Activated CD4-positive, alpha-beta T cell treated with anti-CD3 and anti-CD28 coated beads for 4 hours (primary cell): ENCODE measurements at regions not wholly inside any gene's neighbourhood (a gene's known extent, or its start where the extent isn't known, plus 50 kb on each side); places are given as distances from the start of the nearest gene placed in this dataset.
"Not testable (repeated sequence)": the region's sequence is repeated elsewhere in the genome, so short reads cannot be mapped to it uniquely, and the experiment has no call there.

Experiments
- DNase-seq, 2 donors: peaks; one replicate each; pipeline ENCODE4 v3.0.0-alpha.2; 2020

DNA sequence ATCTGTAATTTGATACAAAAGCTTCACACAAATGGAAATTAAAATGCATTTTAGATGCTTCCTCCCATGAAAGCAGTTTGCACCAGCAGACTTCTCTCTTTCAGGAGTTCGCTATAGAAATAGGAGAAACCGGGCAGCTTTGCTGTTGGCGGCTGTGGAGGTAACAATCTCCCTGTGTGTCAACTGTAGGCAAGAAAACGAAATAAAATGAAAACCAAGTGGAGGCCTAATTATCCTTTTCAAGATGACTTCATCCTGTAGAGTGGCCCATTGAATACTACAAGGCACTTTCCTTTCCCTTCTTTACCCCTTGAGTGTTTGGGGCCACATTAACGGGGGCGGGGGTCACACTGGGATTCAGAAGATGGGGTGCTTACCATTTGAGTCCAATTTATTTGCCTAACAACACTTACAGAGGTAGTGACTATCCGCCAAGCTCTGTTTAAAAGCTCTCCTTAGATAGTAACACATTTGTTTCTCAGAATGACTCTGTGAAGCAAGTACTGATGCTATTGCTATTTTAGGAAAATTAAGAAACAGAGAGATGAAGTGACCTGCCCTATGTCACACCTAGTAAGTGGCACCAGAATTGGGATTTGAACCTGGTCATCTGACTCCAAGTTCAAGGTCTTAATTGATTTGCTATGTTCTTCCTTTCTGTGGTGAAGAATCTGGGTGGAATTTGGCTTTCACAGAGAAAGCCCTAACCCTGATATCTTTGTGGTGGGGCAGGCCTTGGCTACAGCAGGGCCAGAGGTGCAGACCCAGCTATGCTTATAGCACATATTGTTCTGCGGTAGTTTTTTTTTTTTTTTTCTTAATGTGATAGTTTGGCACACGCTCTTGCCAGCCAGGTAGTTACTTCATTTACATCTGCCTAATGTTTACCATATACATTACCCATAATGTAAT lies 125.5 kb upstream of the MPHOSPH6 start:
- DNase-seq = no peak

DNA sequence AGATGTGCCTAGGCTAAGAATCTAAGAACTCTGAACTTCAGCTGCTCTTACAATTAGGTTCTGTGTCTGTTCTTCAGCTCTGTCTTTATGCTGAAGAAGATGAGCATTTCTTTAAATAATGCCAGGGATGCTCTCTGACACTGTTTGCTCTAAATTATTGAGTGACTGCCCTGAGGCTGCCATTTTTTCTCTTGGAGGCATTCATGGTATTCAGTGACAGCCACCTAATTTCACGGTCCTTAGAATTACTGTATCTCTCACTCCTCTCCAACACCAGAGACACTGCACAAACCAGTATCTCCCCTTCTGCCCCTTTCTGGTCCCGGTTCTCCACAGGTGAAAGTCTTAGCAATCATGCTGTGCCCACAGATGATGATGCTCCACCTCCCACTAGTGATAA lies 123.6 kb upstream of the MPHOSPH6 start:
- DNase-seq = no peak

DNA sequence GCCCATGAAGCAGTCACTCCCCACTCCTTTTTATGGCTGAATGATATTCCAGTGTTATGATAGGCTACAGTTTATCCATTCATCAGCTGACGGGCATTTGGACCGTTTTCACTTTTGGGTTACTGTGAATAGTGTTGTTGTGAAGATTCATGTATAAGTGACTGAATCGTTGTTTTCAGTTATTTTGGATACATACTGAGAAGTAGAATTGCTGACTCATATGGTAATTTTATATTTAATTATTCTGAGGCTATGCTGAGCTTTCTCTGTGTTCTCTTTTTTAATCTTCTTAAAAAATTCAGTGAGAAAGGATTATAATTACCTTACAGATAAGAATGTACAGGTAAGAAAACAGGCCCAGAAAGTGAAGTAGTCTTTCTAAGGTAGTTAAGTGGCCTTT lies 117.9 kb upstream of the MPHOSPH6 start:
- no peak for DNase-seq

DNA sequence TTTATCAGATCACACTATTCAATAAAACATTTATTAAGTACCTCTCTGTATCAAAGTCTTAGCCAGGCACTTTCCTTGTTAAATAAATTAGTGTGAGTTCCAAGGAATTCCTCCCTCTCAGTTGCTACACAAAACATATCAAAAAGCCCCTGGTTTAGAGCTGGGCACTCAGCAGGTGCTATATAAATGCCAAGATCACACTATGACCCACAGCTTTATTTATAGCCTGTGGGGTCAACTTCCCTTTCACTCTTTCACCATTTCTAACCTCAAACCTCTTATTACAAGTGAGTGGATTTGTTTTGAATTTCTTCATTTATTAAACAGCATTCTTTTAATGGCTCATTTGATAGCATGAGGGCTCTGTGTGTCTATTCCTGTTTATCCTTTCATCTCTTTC lies 112.6 kb upstream of the MPHOSPH6 start:
- no peak for DNase-seq

DNA sequence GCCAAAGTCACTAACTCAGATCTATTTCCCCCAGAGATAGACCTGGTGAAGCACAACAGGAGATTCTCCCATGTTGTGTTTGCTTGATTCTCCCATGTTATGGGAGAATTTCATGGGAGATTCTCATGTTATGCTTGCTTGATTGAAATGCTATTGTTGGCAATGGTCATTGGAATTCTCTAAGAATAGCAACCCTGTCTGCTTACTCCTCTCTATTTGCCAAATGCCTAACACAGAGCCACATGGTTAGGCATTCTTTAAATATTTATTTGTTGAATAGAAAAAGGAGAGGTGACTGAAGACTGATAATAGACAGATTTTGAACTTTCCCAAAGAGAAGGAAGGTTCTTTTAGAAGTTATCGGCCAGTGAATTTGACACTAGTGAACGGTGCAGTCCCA lies 111.5 kb upstream of the MPHOSPH6 start:
- DNase-seq = no peak

DNA sequence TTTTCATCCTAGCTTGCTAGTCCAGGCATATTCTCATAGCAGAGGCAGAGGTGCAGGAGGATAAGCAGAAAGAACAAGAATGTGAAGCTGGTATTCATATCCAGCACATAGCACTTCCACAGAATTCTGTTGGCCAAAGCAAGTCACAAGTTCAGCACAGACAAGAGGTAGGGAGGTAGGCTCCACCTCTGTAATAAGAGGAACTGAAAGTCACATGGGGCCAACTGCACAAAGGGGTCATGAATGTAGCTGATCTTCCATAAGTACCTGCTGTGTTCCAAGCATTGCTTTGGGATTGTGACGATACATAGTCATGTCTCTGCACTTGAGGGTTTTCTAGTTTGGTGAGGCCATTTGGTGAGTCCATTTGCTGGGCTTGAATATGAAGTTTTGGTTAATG lies 110.8 kb upstream of the MPHOSPH6 start:
- no peak for DNase-seq

DNA sequence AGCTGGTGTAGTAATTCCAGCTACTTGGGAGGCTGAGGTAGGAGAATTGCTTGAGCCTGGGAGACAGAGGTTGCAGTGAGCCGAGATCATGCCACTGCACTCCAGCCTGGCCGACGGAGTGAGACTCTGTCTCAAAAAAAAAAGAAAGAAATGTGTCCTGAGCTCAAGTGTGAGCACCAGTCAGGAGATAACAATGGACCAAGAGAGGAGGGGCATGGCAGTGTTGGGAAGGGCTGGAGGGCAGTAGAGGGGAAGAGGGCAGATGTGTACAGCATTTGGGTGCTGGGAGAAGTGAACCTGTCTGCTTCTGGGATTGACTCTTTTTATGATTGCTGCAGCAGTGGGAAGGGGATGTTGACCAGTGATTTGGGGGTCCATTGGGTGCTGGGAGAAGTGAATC lies 105.3 kb upstream of the MPHOSPH6 start:
- DNase-seq = not testable (repeated sequence)

DNA sequence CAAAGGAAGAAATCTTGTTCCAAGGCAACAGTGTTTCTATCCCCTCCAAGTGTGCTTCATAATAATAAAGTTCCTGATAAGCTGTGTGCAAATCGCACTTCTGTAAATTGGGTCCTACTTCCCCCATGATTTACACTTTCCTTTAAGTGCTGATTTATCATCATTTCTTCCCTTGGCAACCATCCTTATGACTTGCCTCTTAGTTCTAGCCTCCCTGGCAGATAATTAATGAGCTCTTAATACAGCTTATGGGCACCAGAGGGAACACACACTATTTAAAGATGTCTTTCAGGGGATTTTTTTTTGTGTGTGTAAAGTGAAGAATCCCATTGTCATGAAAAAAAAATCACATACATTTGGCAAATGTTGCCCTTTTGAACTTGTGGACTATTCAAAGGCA lies 101.6 kb upstream of the MPHOSPH6 start:
- DNase-seq = no peak

DNA sequence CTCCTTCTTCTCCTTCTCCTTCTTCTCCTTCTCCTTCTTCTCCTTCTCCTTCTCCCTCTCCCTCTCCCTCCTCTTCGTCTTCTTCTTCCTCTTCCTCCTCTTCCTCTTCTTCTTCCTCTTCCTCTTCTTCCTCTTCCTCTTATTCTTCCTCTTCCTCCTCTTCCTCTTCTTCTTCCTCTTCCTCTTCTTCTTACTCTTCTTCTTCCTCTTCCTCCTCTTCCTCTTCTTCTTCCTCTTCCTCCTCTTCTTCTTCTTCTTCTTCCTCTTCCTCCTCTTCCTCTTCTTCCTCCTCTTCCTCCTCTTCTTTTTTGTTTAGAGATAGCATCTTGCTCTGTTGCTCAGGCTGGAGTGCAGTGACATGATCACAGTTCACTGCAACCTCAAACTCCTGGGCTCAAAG lies 97.7 kb upstream of the MPHOSPH6 start:
- DNase-seq = not testable (repeated sequence)

DNA sequence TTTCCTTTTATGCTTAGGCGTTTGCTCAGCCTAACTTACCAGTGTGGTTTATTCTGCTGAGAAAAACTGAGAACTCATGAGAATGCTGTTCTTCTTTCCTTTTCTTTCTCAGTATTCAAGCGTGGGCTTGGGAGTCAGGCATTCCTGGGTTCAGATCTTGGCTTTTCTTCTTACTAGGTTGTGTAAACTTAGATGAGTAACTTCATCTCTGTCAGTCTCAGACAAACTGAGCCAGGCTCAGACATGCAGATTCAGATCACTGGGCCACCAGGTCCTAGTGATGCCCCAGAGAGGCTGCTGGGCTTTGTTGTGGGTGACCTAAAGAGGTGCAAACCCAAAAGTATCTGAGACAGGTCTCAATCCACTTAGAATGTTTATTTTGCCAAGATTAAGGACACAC lies 95.8 kb upstream of the MPHOSPH6 start:
- no peak for DNase-seq

DNA sequence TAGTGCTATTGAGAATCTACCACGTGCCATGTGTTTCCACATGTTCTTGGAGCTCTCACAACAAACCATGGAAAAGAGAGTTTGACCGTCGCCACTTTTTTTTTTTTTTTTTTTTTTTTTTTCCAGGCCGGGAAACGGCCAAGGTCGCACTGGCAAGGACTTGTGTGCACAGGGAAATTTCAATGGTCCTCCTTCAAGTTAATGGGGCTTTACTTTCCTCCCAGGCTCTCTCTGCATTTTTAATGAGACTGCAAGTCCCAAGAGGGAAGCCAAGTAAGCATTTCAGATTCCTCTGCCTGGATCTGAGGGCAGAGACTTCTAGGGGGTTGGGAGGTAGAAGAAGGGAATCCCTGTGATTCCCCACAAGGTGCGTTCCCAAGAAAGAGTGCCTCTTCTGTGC lies 94.7 kb upstream of the MPHOSPH6 start:
- no peak for DNase-seq

DNA sequence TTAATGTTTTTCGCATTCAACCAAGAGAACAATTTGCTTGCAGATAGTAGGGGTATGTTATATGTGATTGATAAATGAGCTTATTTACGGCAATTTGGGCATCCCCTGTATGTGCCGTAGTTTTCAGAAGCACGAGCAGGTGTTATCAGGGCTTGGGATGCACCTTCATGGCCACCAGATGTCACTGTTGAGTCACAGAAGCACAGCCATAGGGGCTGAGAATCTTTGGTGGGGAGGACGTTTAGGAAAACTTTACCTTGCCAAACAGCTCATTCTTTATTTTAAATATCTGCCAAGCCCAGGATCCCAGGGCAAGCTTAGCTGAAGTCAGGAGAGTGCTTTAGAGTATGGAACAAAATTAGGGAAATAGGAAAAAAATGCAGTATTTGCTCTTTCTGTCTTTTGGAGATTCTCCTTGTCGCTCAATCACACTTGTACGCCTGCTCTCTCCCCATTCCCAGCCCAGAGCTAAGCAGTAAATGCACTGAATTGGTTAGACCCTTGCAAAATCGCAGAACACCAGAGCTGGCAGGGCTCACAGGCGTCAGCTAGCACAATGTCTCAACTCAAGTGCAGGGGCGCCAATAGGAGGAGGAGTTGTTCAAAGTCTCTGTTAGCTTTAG lies 93.6 kb upstream of the MPHOSPH6 start:
- DNase-seq = peak; percentile 31 to 41

DNA sequence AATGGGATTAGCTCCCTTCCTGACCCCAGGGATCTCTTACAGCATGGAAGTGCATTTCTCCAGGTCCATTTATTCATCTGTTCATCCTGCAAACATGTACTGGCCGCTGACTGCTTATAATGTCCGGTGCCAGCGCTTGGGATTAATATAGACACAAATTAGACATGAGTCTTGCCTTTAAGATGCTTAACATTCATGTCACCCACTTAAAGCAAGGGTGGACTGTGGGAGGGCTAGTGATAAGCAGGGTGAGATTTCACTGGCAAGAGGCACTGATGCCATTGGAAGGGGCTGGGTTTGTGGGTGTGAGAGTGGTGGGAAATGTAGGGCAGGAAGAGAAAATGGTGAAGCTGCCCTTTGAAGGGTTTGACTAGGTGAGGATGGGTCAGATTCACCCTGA lies 92.2 kb upstream of the MPHOSPH6 start:
- no peak for DNase-seq

DNA sequence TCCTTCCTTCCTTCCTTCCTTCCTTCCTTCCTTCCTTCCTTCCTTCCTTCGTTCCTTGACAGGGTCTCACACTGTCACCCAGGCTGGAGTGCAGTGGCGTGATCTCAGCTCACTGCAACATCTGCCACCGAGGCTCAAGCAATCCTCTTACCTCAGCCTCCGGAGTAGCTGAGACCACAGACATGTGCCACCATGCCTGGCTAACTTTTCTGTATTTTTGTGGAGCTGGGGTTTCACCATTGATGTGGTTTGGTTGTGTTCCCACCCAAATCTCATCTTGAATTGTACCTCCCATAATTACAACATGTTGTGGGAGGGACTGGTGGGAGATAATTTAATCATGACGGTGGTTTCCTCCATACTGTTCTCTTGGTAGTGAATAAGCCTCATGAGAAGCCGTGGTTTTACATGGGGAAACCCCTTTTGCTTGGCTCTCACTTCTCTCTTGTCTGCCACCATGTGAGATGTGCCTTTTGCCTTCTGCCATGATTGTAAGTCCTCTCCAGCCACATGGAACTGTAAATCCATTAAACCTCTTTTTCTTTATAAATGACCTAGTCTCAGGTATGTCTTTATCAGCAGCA lies 90.3 kb upstream of the MPHOSPH6 start:
- DNase-seq = no peak

DNA sequence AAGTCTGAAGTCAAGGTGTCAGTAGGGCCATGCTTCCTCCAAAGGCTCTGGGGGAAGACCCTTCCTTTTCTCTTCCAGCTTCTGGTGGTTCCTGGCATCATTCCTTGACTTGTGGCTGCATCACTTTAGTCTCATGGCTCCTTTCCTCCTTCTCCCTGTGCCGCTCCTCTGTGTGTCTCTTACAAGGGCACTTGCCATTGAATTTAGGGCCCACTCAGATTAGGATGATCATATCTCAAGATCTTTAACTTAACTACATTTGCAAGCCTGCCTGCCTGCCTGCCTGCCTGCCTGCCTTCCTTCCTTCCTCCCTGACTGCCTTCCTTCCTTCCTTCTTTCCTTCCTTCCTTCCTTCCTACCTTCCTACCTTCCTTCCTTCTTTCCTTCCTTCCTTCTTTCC lies 89.7 kb upstream of the MPHOSPH6 start:
- no peak for DNase-seq

DNA sequence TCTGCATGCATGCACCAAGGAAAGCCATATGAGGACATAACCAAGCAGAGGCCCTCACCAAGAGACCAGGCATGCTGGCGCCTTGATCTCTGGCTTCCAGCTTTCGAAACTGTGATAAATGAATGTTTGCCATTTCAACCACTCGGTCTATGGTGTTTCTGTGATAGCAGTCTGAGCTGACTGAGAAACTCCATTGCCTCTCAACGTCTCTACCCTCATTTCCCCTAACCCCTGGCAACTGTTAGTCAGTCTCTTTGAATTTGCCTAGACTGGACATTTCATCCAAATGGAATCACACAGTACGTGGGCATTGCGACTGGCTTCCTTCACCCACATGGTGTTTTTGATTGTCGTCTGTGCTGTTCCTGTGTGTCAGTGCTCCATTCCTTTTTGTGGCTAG lies 88.0 kb upstream of the MPHOSPH6 start:
- no peak for DNase-seq

DNA sequence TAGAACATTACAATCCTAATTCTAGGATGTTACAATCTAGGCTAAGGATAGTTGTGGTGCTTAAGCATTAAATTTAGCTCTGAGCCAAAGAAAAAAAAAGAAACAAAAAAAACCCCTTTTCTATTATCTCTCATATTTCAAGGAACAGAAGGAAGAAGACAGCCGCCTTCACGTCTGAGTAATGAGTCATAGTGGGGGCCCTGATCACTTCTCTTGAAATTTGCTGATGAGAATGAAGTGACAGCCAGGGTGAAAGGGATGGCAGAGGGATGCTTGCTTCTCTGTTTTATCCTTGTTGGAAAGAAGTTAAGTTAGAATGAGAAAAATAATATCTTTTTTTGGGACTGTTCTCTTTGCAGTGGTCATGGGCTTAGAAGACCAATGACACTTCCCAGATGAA lies 82.6 kb upstream of the MPHOSPH6 start:
- DNase-seq = no peak

DNA sequence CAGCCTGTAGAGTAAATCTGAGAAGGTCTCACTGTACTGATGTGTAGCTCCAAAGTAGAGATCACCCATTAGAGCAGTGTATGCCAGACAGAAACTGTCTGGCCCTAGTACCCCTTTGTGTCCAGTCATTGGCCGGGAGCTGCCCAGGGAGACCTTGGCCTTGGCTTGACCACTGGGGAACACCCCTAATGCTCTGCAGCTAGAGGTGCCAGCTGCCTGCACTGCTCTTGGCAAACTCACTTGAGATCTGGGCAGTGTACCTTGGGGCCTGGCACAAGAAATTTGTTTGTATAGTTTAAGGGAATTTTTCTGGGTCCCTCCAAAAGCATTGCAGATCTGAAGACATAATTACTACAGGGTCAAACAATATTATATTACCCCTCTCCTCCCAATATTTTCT lies 78.7 kb upstream of the MPHOSPH6 start:
- no peak for DNase-seq

DNA sequence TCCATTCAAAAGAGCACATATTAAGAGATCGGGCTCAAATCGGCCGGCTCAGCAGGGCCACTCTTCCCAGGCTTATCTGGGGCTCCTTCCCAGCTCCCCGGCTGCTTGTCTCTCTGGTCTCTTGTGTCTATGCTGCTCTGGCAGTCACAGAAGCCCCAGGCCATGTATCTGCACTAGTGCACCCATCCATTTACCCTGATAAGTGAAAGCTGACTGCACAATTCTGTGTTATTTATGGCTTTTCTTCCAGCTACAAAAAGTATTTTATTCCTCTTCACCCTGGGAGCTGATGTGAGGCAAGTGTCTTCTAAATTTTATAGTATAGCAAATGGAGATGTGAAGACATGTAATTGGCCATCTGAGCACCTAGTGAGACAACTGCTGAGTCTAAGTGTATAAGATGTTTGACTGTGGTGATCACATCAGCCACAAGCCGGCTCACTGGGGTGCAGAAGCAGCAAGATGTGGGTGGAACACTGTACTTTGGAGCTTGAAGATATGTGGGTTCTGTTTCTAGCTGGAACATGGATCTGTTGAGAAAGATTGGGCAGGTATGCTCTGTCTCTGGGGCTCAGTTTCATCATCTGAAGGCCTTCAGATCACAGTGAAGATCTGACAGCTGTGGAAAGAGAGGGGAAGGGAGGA lies 78.1 kb upstream of the MPHOSPH6 start:
- no peak for DNase-seq

DNA sequence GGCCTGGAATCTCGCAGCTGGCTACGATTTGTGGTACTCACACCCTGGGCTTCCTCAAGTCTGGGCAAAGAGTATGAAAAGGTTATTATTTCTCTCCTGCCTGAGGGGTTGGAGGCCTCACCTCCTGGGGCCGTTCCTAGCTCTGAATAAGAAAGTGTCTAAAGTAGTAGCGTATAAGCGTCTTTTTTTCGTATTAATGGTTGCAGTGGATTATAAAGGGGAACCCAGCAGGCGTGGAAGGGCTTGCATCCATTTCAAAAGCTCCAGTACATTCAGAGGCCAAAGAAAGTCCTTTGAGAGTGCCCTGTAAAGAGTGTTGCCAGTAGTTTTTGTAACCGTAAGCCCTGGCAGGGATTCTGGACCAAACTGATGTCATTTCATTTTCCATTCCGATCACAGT lies 72.2 kb upstream of the MPHOSPH6 start:
- no peak for DNase-seq

DNA sequence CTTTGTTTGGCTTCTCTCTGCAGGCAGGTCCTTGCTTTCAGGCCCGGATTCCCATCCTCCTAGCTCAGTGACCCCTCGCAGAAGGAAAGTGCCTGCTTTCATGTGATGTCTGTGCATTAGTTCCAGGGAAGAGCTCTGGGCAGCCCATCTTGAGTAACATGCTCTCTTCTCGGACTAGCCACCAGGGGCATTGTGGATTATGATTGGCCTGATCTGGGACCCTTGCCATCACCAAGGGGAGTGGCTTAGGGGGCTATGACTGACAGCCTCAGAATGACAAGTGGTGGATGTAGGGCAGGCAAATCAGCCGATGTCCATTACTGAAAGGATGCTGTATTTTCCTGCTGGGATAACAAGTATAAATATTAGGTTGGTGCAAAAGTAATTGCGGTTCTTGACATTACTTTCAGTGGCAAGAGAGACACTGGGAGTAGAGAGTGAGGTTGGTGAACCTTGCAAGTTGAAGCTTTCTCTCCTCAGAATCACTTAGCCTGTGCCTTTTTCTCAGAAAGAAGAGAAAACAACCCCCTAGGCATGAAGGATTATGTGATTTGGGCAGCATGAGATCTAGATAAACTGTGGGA lies 71.5 kb upstream of the MPHOSPH6 start:
- no peak for DNase-seq

DNA sequence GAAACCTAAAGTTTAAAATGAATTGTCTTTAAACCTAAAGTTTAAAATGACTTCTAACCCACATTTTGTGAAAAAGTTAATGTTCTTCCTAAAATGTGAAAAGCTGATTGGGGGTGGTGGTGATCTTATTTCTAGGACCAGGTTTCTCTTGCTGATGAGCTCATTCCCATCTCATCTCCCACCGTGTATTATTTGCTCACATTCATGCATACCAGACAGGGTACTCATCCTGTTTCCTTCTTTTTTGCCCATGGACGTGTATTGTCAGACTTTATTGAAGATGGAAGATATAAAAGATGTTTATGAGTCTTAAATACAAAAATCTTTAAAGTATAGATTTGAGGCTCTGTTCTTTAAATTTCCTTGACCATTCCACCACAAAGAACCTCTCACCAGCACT lies 70.1 kb upstream of the MPHOSPH6 start:
- DNase-seq = no peak

DNA sequence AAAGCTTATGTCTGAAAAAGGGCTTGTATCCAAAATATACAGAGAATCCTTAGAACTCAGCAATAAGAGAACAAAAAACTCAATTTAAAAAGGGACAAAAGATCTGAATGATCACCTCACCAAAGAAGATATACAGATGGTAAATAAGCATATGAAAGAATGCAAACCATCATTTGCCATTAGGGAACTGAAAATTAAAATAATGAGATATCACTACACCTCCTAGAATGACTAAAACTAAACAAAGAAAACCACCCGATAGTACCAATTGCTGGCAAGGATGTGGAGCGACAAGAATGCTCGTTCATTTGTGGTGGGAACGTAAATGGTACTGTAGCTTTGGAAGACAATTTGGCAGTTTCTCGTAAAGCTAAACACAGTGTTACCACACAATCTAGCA lies 66.9 kb upstream of the MPHOSPH6 start:
- no peak for DNase-seq
